Erythroblast (primary cell): ENCODE measurements at regions not wholly inside any gene's neighbourhood (a gene's known extent, or its start where the extent isn't known, plus 50 kb on each side); places are given as distances from the start of the nearest gene placed in this dataset.

Source experiments
- GATA1 ChIP-seq: IDR thresholded peaks from 2 replicates; pipeline ENCODE4 v1.6.1; 2011; ENCODE audit warnings: low read depth, mild to moderate bottlenecking, control low read depth, low read length, moderate library complexity
- POLR2A ChIP-seq: IDR thresholded peaks from 2 replicates; pipeline ENCODE4 v1.6.1; 2011; ENCODE audit warnings: mild to moderate bottlenecking, low read length

- no peak for TF ChIP-seq POLR2A
- TF ChIP-seq GATA1, result no peak
Observed at GRCh38 chr16:85544668-85545067, 68.5 kb upstream of the GSE1 start.
